K562 (cell line): ENCODE measurements at regions not wholly inside any gene's neighbourhood (a gene's known extent, or its start where the extent isn't known, plus 50 kb on each side); places are given as distances from the start of the nearest gene placed in this dataset.

Experiments used
- ATAC-seq: fragments of 200-7000 bp; cut with Tn5 transposase; 3 replicates; pipeline ENCODE4 v1.9.1; 2020; ENCODE audit warnings: moderate library complexity
- BruUV-seq: library from RNA; stranded (reverse); fragments of 400-500 nt; replicated peaks from 2 replicates; lab custom pipeline; 2021; lab: Mats Ljungman, UMichigan
- CTCF ChIA-PET: fragments of 300-600 bp; formaldehyde crosslinking; extraction: SDS; loops from one replicate; lab custom pipeline; 2021; ENCODE audit warnings: low intra/inter-chr PET ratio; lab: Yijun Ruan, JAX
- POLR2A ChIA-PET: fragments of 300-600, 350-650 bp; sonication (Branson Sonifier 250); formaldehyde crosslinking; extraction: SDS; loops from one replicate; lab custom pipeline; 2021; ENCODE audit warnings: antibody characterized with exemption, inconsistent platforms; lab: Yijun Ruan, JAX
- DNase-seq, 4 experiments: peaks; one replicate each; pipeline versions ENCODE4 v3.0.0 to v3.0.0-alpha.2; 2011 to 2018; ENCODE audit warnings: low spot score in 3 of 4, mixed read lengths in 3 of 4; ENCODE audit errors: extremely low read depth in 1 of 4
- FAIRE-seq: peaks from 2 replicates; lab custom pipeline; 2011; peaks lifted over from hg19 to GRCh38; lab: Jason Lieb, UNC
- H2AFZ ChIP-seq: 2 replicates; pipeline ENCODE4 v1.6.0; 2011; ENCODE audit warnings: low read depth, low read length, control low read depth, inconsistent platforms
- H3K27ac ChIP-seq: fragments of 200-600 bp; 3 replicates; pipeline ENCODE4 v1.8.0; 2011; ENCODE audit warnings: low read depth, mild to moderate bottlenecking, control low read depth, inconsistent platforms, low read length, moderate library complexity, mixed read lengths; ENCODE audit errors: extremely low read depth
- H3K27me3 ChIP-seq, 2 experiments: fragments of 300-600 bp in 1 of 2; 2 replicates in 1 of 2; 3 replicates in 1 of 2; pipeline versions ENCODE4 v1.6.0 to v1.8.0; 2011; ENCODE audit warnings: inconsistent platforms in 2 of 2, low read length in 2 of 2, mild to moderate bottlenecking in 1 of 2, mixed read lengths in 1 of 2, moderate library complexity in 1 of 2; ENCODE audit not compliant: control insufficient read depth in 2 of 2, insufficient read depth in 2 of 2
- H3K36me3 ChIP-seq: fragments of 300-600 bp; 3 replicates; pipeline ENCODE4 v1.8.0; 2011; ENCODE audit warnings: mild to moderate bottlenecking, low read length, inconsistent platforms; ENCODE audit not compliant: control insufficient read depth, insufficient read depth
- H3K4me1 ChIP-seq, 2 experiments: fragments of 200-600 bp in 1 of 2; replicated peaks in 1 of 2; 2 replicates in 1 of 2; 3 replicates in 1 of 2; pipeline versions ENCODE4 v1.5.1 to v1.8.0; 2011; ENCODE audit warnings: inconsistent platforms in 2 of 2, low read length in 2 of 2, mild to moderate bottlenecking in 1 of 2, mixed read lengths in 1 of 2, moderate library complexity in 1 of 2; ENCODE audit not compliant: control insufficient read depth in 2 of 2, insufficient read depth in 2 of 2
- H3K4me2 ChIP-seq: 2 replicates; pipeline ENCODE4 v1.6.1; 2011; ENCODE audit warnings: low read length, control low read depth, inconsistent platforms, mixed read lengths; ENCODE audit not compliant: insufficient read depth
- H3K4me3 ChIP-seq: fragments of 200-600 bp; sonication (generic), shearing (Covaris generic); 2 replicates; pipeline ENCODE4 v1.5.1; 2016; ENCODE audit warnings: control low read depth, inconsistent platforms
- H3K79me2 ChIP-seq: fragments of 200-600 bp; 3 replicates; pipeline ENCODE4 v1.8.0; 2011; ENCODE audit warnings: low read length, inconsistent platforms; ENCODE audit not compliant: control insufficient read depth, insufficient read depth
- H3K9ac ChIP-seq, 2 experiments: 2 replicates each; pipeline versions ENCODE4 v1.6.0 to v1.6.1; 2011; ENCODE audit warnings: low read depth in 2 of 2, low read length in 2 of 2, control low read depth in 1 of 2, inconsistent platforms in 1 of 2, mild to moderate bottlenecking in 1 of 2, mixed read lengths in 1 of 2; ENCODE audit not compliant: insufficient read depth in 1 of 2
- H3K9me1 ChIP-seq: one replicate; pipeline ENCODE4 v1.6.0; 2011; ENCODE audit warnings: inconsistent platforms, mild to moderate bottlenecking, low read length, moderate library complexity; ENCODE audit not compliant: control insufficient read depth, insufficient read depth
- H3K9me3 ChIP-seq: replicated peaks from 2 replicates; pipeline ENCODE4 v1.5.1; 2011; ENCODE audit warnings: low read depth, low read length, inconsistent platforms; ENCODE audit not compliant: control insufficient read depth, insufficient read depth
- H4K20me1 ChIP-seq: replicated peaks from 2 replicates; pipeline ENCODE4 v1.6.1; 2011; ENCODE audit warnings: low read length, inconsistent platforms, mixed read lengths; ENCODE audit not compliant: control insufficient read depth, insufficient read depth
- HIVEP1 ChIP-seq: fragments of 250-450 bp; sonication (Bioruptor Pico); IDR thresholded peaks from 2 replicates; pipeline ENCODE4 v1.4.0; 2020; ENCODE audit warnings: mild to moderate bottlenecking
- TAL1 ChIP-seq: fragments of 450-650 bp; IDR thresholded peaks from 2 replicates; pipeline ENCODE4 v1.6.1; 2016; ENCODE audit warnings: mild to moderate bottlenecking
- TGIF2 ChIP-seq: sonication (generic); formaldehyde crosslinking; IDR thresholded peaks from 2 replicates; pipeline ENCODE4 v1.8.1; 2022; ENCODE audit warnings: mild to moderate bottlenecking, missing genetic modification reagents, moderate library complexity
- WGBS: fragments of 100-300 bp; shearing (Covaris generic); methylation state at CpG from one replicate; pipeline ENCODE4 v1.1.6; 2016; ENCODE audit warnings: low coverage, mixed read lengths; ENCODE audit not compliant: insufficient coverage; ENCODE audit errors: missing lambda C conversion rate; 5-methylcytosine and 5-hydroxymethylcytosine counted together
- in situ Hi-C: fragments of 300-500 bp; cut with MboI; formaldehyde crosslinking; loops from 4 replicates; pipeline ENCODE4 v1.15.0; 2018; ENCODE audit warnings: inconsistent platforms, mixed read lengths
- intact Hi-C: fragments of 100-400 bp; cut with micrococcal nuclease; formaldehyde crosslinking; loops from 2 replicates; pipeline ENCODE4 v1.14.2; 2022
- TF ChIP-seq, protein P1 (sequence below): IDR thresholded peaks from 2 replicates; pipeline ENCODE4 v1.6.1; 2011; ENCODE audit warnings: borderline replicate concordance, low read depth, mild to moderate bottlenecking, moderate library complexity, low read length; ENCODE audit not compliant: insufficient read depth, poor library complexity, severe bottlenecking
- TF ChIP-seq, protein P2 (sequence below): fragments of 200-400 bp; formaldehyde crosslinking; IDR thresholded peaks from 2 replicates; pipeline ENCODE4 v1.6.1; 2017; ENCODE audit warnings: mild to moderate bottlenecking, low read depth, low read length, moderate library complexity
- TF ChIP-seq, protein P3 (sequence below): fragments of 200-800 bp; sonication (Bioruptor generic); IDR thresholded peaks from 2 replicates; pipeline ENCODE4 v1.6.1; 2016; ENCODE audit warnings: missing genetic modification characterization, missing compliant biosample characterization
- TF ChIP-seq, protein P4 (sequence below), 2 experiments: fragments of 200-800 bp in 1 of 2; sonication (Bioruptor generic) in 1 of 2; sonication (generic) in 1 of 2; formaldehyde crosslinking in 1 of 2; IDR thresholded peaks in 1 of 2; conservative IDR thresholded peaks in 1 of 2; 2 replicates each; pipeline versions ENCODE4 v1.5.0 to v1.6.1; 2016 to 2020; ENCODE audit warnings: missing compliant biosample characterization in 1 of 2, missing genetic modification characterization in 1 of 2, missing genetic modification reagents in 1 of 2

DNA sequence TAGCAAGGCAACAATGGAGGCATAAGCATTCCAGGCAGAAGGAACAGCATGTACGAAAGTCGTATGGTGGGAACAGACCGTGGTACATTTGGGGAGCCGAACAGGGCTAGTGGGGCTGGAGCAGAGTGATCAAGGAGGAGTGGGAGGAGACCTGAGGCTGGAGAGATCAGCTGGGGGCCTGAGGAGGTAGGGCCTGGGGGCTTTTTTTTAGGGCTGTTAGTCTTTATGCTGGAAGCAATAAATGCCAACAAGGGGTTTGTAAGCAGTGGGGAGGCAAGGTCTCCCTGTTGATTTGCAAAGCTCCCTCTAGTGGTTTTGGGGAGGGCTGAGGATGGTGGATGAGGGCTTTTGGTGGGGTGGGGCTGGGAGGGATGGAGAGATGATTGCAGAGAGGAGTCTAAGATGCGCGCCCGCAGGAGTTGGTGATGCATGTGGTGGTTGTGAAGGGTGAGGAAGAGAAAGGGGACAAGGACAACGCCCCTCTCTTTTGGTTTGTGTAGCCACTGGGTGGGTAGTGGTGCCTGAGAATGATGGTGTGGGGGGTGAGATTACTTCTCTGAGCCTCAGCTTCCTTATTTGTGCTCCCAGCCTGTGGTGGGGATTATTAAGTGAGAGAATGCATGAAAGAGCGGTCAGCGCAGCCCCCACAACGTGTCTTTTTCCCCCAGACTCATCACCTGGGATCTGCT is 74.1 kb upstream of the TOX2 start:
- WGBS: 8% methylated on average over 8 of the region's 11 CpGs
- no peaks in the 10 kb centered on the region; the same call in 1 of the 2 replicates for H4K20me1 ChIP-seq
- 0 out of 2 replicates have a peak overlapping the region, but pooled peaks have one; percentile 12 for H2AFZ ChIP-seq
- H3K4me3 ChIP-seq: no peak overlapping the region
- H3K9me1 ChIP-seq: no peaks in the 10 kb centered on the region
- in situ Hi-C loops (no loop called here), intact Hi-C loops (loop anchor here (10.0 kb wide), 2 partner anchors 96 to 396 kb away; no protein-coding TSS in a partner anchor)
- no TSS peak for BruUV-seq
- peak in 3 of 4 experiments; percentile 20 to 71 (median 59) for DNase-seq
- no peaks in the 10 kb centered on the region for H3K4me1 ChIP-seq
- ChIA-PET POLR2A (interaction anchor here (1.4 kb wide), 1 partner anchor 12 kb away, joined by 4 read pairs; no protein-coding TSS in a partner anchor), CTCF (no interaction called here)
- no peak overlapping the region for H3K9ac ChIP-seq
- H3K27ac ChIP-seq: no peak overlapping the region
- FAIRE-seq: peak; percentile 81
- peaks cover 0 to 12% of the 10 kb centered on the region in 2 experiments; a peak in 3 of 5 replicates for H3K27me3 ChIP-seq
- H3K4me2 ChIP-seq: no peak overlapping the region
- no peaks in the 10 kb centered on the region for H3K9me3 ChIP-seq
- no peaks in the 10 kb centered on the region for H3K36me3 ChIP-seq
- peak; percentile 96 for ATAC-seq
- H3K79me2 ChIP-seq: no peaks in the 10 kb centered on the region
- TF ChIP-seq, protein P1, sequence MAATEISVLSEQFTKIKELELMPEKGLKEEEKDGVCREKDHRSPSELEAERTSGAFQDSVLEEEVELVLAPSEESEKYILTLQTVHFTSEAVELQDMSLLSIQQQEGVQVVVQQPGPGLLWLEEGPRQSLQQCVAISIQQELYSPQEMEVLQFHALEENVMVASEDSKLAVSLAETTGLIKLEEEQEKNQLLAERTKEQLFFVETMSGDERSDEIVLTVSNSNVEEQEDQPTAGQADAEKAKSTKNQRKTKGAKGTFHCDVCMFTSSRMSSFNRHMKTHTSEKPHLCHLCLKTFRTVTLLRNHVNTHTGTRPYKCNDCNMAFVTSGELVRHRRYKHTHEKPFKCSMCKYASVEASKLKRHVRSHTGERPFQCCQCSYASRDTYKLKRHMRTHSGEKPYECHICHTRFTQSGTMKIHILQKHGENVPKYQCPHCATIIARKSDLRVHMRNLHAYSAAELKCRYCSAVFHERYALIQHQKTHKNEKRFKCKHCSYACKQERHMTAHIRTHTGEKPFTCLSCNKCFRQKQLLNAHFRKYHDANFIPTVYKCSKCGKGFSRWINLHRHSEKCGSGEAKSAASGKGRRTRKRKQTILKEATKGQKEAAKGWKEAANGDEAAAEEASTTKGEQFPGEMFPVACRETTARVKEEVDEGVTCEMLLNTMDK: peak; percentile 89
- TF ChIP-seq, protein P2, sequence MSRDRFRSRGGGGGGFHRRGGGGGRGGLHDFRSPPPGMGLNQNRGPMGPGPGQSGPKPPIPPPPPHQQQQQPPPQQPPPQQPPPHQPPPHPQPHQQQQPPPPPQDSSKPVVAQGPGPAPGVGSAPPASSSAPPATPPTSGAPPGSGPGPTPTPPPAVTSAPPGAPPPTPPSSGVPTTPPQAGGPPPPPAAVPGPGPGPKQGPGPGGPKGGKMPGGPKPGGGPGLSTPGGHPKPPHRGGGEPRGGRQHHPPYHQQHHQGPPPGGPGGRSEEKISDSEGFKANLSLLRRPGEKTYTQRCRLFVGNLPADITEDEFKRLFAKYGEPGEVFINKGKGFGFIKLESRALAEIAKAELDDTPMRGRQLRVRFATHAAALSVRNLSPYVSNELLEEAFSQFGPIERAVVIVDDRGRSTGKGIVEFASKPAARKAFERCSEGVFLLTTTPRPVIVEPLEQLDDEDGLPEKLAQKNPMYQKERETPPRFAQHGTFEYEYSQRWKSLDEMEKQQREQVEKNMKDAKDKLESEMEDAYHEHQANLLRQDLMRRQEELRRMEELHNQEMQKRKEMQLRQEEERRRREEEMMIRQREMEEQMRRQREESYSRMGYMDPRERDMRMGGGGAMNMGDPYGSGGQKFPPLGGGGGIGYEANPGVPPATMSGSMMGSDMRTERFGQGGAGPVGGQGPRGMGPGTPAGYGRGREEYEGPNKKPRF: no peak
- no peak for TF ChIP-seq TAL1
- TF ChIP-seq, protein P3, sequence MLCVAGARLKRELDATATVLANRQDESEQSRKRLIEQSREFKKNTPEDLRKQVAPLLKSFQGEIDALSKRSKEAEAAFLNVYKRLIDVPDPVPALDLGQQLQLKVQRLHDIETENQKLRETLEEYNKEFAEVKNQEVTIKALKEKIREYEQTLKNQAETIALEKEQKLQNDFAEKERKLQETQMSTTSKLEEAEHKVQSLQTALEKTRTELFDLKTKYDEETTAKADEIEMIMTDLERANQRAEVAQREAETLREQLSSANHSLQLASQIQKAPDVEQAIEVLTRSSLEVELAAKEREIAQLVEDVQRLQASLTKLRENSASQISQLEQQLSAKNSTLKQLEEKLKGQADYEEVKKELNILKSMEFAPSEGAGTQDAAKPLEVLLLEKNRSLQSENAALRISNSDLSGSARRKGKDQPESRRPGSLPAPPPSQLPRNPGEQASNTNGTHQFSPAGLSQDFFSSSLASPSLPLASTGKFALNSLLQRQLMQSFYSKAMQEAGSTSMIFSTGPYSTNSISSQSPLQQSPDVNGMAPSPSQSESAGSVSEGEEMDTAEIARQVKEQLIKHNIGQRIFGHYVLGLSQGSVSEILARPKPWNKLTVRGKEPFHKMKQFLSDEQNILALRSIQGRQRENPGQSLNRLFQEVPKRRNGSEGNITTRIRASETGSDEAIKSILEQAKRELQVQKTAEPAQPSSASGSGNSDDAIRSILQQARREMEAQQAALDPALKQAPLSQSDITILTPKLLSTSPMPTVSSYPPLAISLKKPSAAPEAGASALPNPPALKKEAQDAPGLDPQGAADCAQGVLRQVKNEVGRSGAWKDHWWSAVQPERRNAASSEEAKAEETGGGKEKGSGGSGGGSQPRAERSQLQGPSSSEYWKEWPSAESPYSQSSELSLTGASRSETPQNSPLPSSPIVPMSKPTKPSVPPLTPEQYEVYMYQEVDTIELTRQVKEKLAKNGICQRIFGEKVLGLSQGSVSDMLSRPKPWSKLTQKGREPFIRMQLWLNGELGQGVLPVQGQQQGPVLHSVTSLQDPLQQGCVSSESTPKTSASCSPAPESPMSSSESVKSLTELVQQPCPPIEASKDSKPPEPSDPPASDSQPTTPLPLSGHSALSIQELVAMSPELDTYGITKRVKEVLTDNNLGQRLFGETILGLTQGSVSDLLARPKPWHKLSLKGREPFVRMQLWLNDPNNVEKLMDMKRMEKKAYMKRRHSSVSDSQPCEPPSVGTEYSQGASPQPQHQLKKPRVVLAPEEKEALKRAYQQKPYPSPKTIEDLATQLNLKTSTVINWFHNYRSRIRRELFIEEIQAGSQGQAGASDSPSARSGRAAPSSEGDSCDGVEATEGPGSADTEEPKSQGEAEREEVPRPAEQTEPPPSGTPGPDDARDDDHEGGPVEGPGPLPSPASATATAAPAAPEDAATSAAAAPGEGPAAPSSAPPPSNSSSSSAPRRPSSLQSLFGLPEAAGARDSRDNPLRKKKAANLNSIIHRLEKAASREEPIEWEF (CRISPR knock-in tag): no peak
- no peak for TF ChIP-seq TGIF2
- TF ChIP-seq, protein P4, sequence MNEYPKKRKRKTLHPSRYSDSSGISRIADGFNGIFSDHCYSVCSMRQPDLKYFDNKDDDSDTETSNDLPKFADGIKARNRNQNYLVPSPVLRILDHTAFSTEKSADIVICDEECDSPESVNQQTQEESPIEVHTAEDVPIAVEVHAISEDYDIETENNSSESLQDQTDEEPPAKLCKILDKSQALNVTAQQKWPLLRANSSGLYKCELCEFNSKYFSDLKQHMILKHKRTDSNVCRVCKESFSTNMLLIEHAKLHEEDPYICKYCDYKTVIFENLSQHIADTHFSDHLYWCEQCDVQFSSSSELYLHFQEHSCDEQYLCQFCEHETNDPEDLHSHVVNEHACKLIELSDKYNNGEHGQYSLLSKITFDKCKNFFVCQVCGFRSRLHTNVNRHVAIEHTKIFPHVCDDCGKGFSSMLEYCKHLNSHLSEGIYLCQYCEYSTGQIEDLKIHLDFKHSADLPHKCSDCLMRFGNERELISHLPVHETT (CRISPR knock-in tag; conservative IDR thresholded peaks at IDR 0.05 in 1 of 2, IDR thresholded peaks at IDR 0.05 in 1 of 2): no peak
- TF ChIP-seq HIVEP1: no peak
